H9 (cell line): ENCODE measurements at regions not wholly inside any gene's neighbourhood (a gene's known extent, or its start where the extent isn't known, plus 50 kb on each side); places are given as distances from the start of the nearest gene placed in this dataset.

Experiments
- DNase-seq: peaks from one replicate; pipeline ENCODE4 v3.0.0-alpha.2; 2017
- H2AFZ ChIP-seq: one replicate; pipeline ENCODE4 v1.6.1; 2013; ENCODE audit warnings: mild to moderate bottlenecking, low read length, control low read depth, moderate library complexity
- H2AK5ac ChIP-seq: 2 replicates; pipeline ENCODE4 v1.6.1; 2013; ENCODE audit warnings: low read length, control low read depth, mixed read lengths; ENCODE audit not compliant: insufficient read length
- H2BK120ac ChIP-seq: one replicate; pipeline ENCODE4 v1.6.1; 2013; ENCODE audit warnings: low read depth, mild to moderate bottlenecking, low read length, control low read depth, inconsistent platforms; ENCODE audit not compliant: poor library complexity, severe bottlenecking
- H2BK12ac ChIP-seq: 2 replicates; pipeline ENCODE4 v1.6.1; 2013; ENCODE audit warnings: low read length, control low read depth, mixed read lengths, low read depth; ENCODE audit not compliant: insufficient read length
- H2BK15ac ChIP-seq: 2 replicates; pipeline ENCODE4 v1.6.1; 2013; ENCODE audit warnings: low read depth, low read length, control low read depth
- H2BK20ac ChIP-seq: one replicate; pipeline ENCODE4 v1.6.1; 2013; ENCODE audit warnings: low read depth, mild to moderate bottlenecking, low read length, control low read depth, inconsistent platforms; ENCODE audit not compliant: poor library complexity, severe bottlenecking
- H2BK5ac ChIP-seq: 2 replicates; pipeline ENCODE4 v1.6.1; 2013; ENCODE audit warnings: low read length, control low read depth, mixed read lengths; ENCODE audit not compliant: insufficient read length
- H3K14ac ChIP-seq: 2 replicates; pipeline ENCODE4 v1.6.1; 2013; ENCODE audit warnings: low read length, control low read depth; ENCODE audit not compliant: insufficient read depth
- H3K18ac ChIP-seq: 2 replicates; pipeline ENCODE4 v1.6.1; 2013; ENCODE audit warnings: low read depth, mild to moderate bottlenecking, mixed read lengths, low read length, control low read depth; ENCODE audit not compliant: insufficient read length
- H3K23ac ChIP-seq: 2 replicates; pipeline ENCODE4 v1.6.1; 2013; ENCODE audit warnings: low read length, control low read depth, mixed read lengths, low read depth; ENCODE audit not compliant: insufficient read length
- H3K23me2 ChIP-seq: 2 replicates; pipeline ENCODE4 v1.6.1; 2013; ENCODE audit warnings: low read depth, mild to moderate bottlenecking, mixed read lengths, low read length, control low read depth; ENCODE audit not compliant: insufficient read length, poor library complexity, severe bottlenecking
- H3K27ac ChIP-seq: 2 replicates; pipeline ENCODE4 v1.5.1; 2013; ENCODE audit warnings: low read length, control low read depth, mixed read lengths, low read depth; ENCODE audit not compliant: insufficient read length
- H3K27me3 ChIP-seq: 2 replicates; pipeline ENCODE4 v1.6.1; 2013; ENCODE audit warnings: low read length, control low read depth, inconsistent platforms; ENCODE audit not compliant: insufficient read depth
- H3K4ac ChIP-seq: 2 replicates; pipeline ENCODE4 v1.6.1; 2013; ENCODE audit warnings: low read depth, mild to moderate bottlenecking, control low read depth, inconsistent platforms, low read length, moderate library complexity
- H3K4me1 ChIP-seq: 2 replicates; pipeline ENCODE4 v1.6.1; 2013; ENCODE audit warnings: low read length, control low read depth, inconsistent platforms; ENCODE audit not compliant: insufficient read depth
- H3K4me2 ChIP-seq: 2 replicates; pipeline ENCODE4 v1.6.1; 2013; ENCODE audit warnings: low read length, control low read depth, mixed read lengths; ENCODE audit not compliant: insufficient read length, insufficient read depth
- H3K56ac ChIP-seq: 2 replicates; pipeline ENCODE4 v1.6.1; 2013; ENCODE audit warnings: low read depth, mild to moderate bottlenecking, mixed read lengths, low read length, control low read depth; ENCODE audit not compliant: insufficient read length
- H3K79me1 ChIP-seq: 2 replicates; pipeline ENCODE4 v1.6.1; 2013; ENCODE audit warnings: low read depth, mild to moderate bottlenecking, moderate library complexity, low read length, control low read depth, inconsistent platforms; ENCODE audit not compliant: insufficient read depth, poor library complexity, severe bottlenecking
- H3K79me2 ChIP-seq: 2 replicates; pipeline ENCODE4 v1.6.1; 2013; ENCODE audit warnings: low read length, control low read depth, inconsistent platforms; ENCODE audit not compliant: insufficient read depth
- H3K9ac ChIP-seq: 2 replicates; pipeline ENCODE4 v1.6.1; 2013; ENCODE audit warnings: low read length, control low read depth, mixed read lengths; ENCODE audit not compliant: insufficient read length; ENCODE audit errors: extremely low read depth
- H3K9me3 ChIP-seq: one replicate; pipeline ENCODE4 v1.6.1; 2013; ENCODE audit warnings: low read depth, low read length, inconsistent platforms; ENCODE audit not compliant: control insufficient read depth
- H3T11ph ChIP-seq: one replicate; pipeline ENCODE4 v1.6.1; 2013; ENCODE audit warnings: mild to moderate bottlenecking, low read length, control low read depth, inconsistent platforms
- H4K20me1 ChIP-seq: one replicate; pipeline ENCODE4 v1.6.1; 2013; ENCODE audit not compliant: control insufficient read depth, insufficient read length, insufficient read depth
- H4K5ac ChIP-seq: 2 replicates; pipeline ENCODE4 v1.6.1; 2013; ENCODE audit warnings: low read depth, mild to moderate bottlenecking, mixed read lengths, low read length, control low read depth; ENCODE audit not compliant: insufficient read length
- H4K8ac ChIP-seq: replicated peaks from 2 replicates; pipeline ENCODE4 v1.6.1; 2013; ENCODE audit warnings: low read length, control low read depth, mixed read lengths, low read depth; ENCODE audit not compliant: insufficient read length
- H4K91ac ChIP-seq: 2 replicates; pipeline ENCODE4 v1.6.1; 2013; ENCODE audit warnings: low read depth, mild to moderate bottlenecking, moderate library complexity, mixed read lengths, low read length, control low read depth; ENCODE audit not compliant: insufficient read length
- H3K27ac Mint-ChIP-seq, 3 experiments: 2 replicates in 2 of 3; 3 replicates in 1 of 3; pipeline ENCODE4 v1.8.0; 2020 to 2021; ENCODE audit warnings: mixed read lengths in 3 of 3, mild to moderate bottlenecking in 1 of 3, moderate library complexity in 1 of 3
- H3K27me3 Mint-ChIP-seq: 2 replicates; pipeline ENCODE4 v1.8.0; 2021; ENCODE audit warnings: low read depth, mild to moderate bottlenecking, moderate library complexity, mixed read lengths
- H3K36me3 Mint-ChIP-seq, 3 experiments: 2 replicates in 2 of 3; 3 replicates in 1 of 3; pipeline ENCODE4 v1.8.0; 2020 to 2021; ENCODE audit warnings: low read depth in 3 of 3, mixed read lengths in 3 of 3; ENCODE audit not compliant: insufficient read depth in 1 of 3
- H3K4me1 Mint-ChIP-seq, 2 experiments: 2 replicates each; pipeline ENCODE4 v1.8.0; 2020; ENCODE audit warnings: mixed read lengths in 2 of 2
- H3K4me3 Mint-ChIP-seq, 2 experiments: 2 replicates in 1 of 2; 3 replicates in 1 of 2; pipeline ENCODE4 v1.8.0; 2020 to 2021; ENCODE audit warnings: mild to moderate bottlenecking in 2 of 2, mixed read lengths in 2 of 2, moderate library complexity in 1 of 2
- H3K9me3 Mint-ChIP-seq, 2 experiments: 2 replicates in 1 of 2; 3 replicates in 1 of 2; pipeline ENCODE4 v1.8.0; 2020; ENCODE audit warnings: mild to moderate bottlenecking in 2 of 2, mixed read lengths in 2 of 2, moderate library complexity in 1 of 2
- WGBS: extraction: QIAGEN DNeasy Blood & Tissue Kit; methylation state at CpG from one replicate; pipeline ENCODE4 v1.1.7; 2013; ENCODE audit warnings: missing lambda C conversion rate, low lambda C conversion rate, mixed read lengths; ENCODE audit not compliant: insufficient read length; ENCODE audit errors: extremely low coverage; 5-methylcytosine and 5-hydroxymethylcytosine counted together
- TF ChIP-seq, protein P1 (sequence below): fragments of 200-600 bp; sonication (generic); conservative IDR thresholded peaks from 3 replicates; pipeline ENCODE4 v1.8.0; 2021; ENCODE audit warnings: antibody characterized with exemption, mild to moderate bottlenecking

GRCh38 chr3:70518356-70518755, 205.9 kb upstream of the MDFIC2 start:
- no peaks in the 10 kb centered on the region for H3K23me2 ChIP-seq
- TF ChIP-seq, protein P1, sequence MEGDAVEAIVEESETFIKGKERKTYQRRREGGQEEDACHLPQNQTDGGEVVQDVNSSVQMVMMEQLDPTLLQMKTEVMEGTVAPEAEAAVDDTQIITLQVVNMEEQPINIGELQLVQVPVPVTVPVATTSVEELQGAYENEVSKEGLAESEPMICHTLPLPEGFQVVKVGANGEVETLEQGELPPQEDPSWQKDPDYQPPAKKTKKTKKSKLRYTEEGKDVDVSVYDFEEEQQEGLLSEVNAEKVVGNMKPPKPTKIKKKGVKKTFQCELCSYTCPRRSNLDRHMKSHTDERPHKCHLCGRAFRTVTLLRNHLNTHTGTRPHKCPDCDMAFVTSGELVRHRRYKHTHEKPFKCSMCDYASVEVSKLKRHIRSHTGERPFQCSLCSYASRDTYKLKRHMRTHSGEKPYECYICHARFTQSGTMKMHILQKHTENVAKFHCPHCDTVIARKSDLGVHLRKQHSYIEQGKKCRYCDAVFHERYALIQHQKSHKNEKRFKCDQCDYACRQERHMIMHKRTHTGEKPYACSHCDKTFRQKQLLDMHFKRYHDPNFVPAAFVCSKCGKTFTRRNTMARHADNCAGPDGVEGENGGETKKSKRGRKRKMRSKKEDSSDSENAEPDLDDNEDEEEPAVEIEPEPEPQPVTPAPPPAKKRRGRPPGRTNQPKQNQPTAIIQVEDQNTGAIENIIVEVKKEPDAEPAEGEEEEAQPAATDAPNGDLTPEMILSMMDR = no peak
- H3K27ac Mint-ChIP-seq = no peak overlapping the region
- H3K4me3 Mint-ChIP-seq = no peak overlapping the region
- no peaks in the 10 kb centered on the region; the same call in 1 of the 2 replicates for H3K4me1 ChIP-seq
- H3K23ac ChIP-seq = no peak overlapping the region
- H2BK15ac ChIP-seq = no peak overlapping the region
- no peak overlapping the region for H2BK5ac ChIP-seq
- H3K79me2 ChIP-seq = no peaks in the 10 kb centered on the region
- H3K18ac ChIP-seq = no peak overlapping the region
- peaks cover 23 to 26% of the 10 kb centered on the region in 2 experiments for H3K4me1 Mint-ChIP-seq
- H2BK120ac ChIP-seq = no peak overlapping the region
- no peak overlapping the region for H2BK12ac ChIP-seq
- H3K27ac ChIP-seq = no peak overlapping the region
- no peak overlapping the region for H2AK5ac ChIP-seq
- no peak overlapping the region for H4K8ac ChIP-seq
- no peaks in the 10 kb centered on the region for H3K79me1 ChIP-seq
- H3K36me3 Mint-ChIP-seq = no peaks in the 10 kb centered on the region
- no peak overlapping the region for H3K9ac ChIP-seq
- no peak overlapping the region for H4K91ac ChIP-seq
- H3T11ph ChIP-seq = no peak overlapping the region
- no peak overlapping the region for H4K5ac ChIP-seq
- H4K20me1 ChIP-seq = no peaks in the 10 kb centered on the region
- no peak overlapping the region for H3K14ac ChIP-seq
- H3K9me3 Mint-ChIP-seq = no peaks in the 10 kb centered on the region
- DNase-seq = no peak
- H2AFZ ChIP-seq = no peak overlapping the region
- WGBS = no CpG with 5 or more reads among the region's 5 CpGs
- H2BK20ac ChIP-seq = no peak overlapping the region
- no peaks in the 10 kb centered on the region for H3K27me3 ChIP-seq
- no peaks in the 10 kb centered on the region for H3K9me3 ChIP-seq
- H3K56ac ChIP-seq = no peak overlapping the region
- no peak overlapping the region for H3K4ac ChIP-seq
- no peak overlapping the region for H3K4me2 ChIP-seq
- no peaks in the 10 kb centered on the region for H3K27me3 Mint-ChIP-seq
